ENCODE measurements at regions not wholly inside any gene's neighbourhood (a gene's known extent, or its start where the extent isn't known, plus 50 kb on each side); places are given as distances from the start of the nearest gene placed in this dataset.
A peak's percentile ranks its signal among the peaks of the same experiment; 100 is the strongest.

DNA sequence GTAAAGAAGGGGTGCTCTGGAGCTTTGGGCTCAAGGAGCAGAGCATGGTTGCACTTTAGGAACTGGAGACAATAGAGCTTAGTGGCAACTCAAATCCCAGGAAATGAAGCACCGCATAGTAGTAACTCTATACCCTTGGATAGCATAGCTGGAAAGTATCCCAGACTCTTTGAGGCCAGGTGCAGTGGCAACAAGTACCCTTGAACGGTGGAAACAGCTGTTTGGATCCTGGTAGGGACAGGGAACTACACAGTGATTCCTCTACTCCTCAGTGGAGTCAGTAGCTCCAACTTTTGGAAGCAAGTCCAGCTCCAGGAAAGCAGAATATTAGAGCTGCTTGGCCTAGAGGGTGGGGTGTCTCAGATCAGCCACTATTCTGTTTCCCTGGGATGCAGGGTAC is 129.0 kb upstream of the WSCD2 start:
- Mint-ChIP-seq H3K4me3 (no peak overlapping the region), H3K36me3 (ENCODE audit: low read depth) (no peaks in the 10 kb centered on the region), H3K27me3 (ENCODE audit: insufficient read depth) (peaks cover 75% of the 10 kb centered on the region), H3K27ac (no peak overlapping the region), H3K9me3 (no peaks in the 10 kb centered on the region), H3K4me1 (no peaks in the 10 kb centered on the region)
- H3K9me3 ChIP-seq (ENCODE audit: control insufficient read depth, low read length) = no peaks in the 10 kb centered on the region
- DNase-seq = no peak
- WGBS, 2 experiments (ENCODE audit: insufficient coverage in 1 of 2, insufficient read length in 1 of 2) = 75 to 79% methylated on average over 2 of the region's 2 CpGs
- H3K4me3 ChIP-seq (ENCODE audit: low read length) = no peak overlapping the region
- H3K27ac ChIP-seq (ENCODE audit: low read depth, low read length) = no peak overlapping the region
- H3K36me3 ChIP-seq (ENCODE audit: control insufficient read depth, insufficient read depth, low read length) = no peaks in the 10 kb centered on the region
- no peaks in the 10 kb centered on the region for H3K4me1 ChIP-seq (ENCODE audit: control insufficient read depth, insufficient read depth, low read length)
- H3K9ac ChIP-seq (ENCODE audit: extremely low read depth, low read length, poor library complexity, severe bottlenecking) = no peak overlapping the region
- peaks cover 58% of the 10 kb centered on the region for H3K27me3 ChIP-seq (ENCODE audit: control insufficient read depth, insufficient read depth, low read length, poor library complexity, severe bottlenecking)
- no peak for TF ChIP-seq CTCF (conservative IDR thresholded peaks at IDR 0.05)

- H3K27me3 Mint-ChIP-seq (ENCODE audit: insufficient read depth) = peaks cover 77% of the 10 kb centered on the region
- Histone ChIP-seq H3K9me3 (ENCODE audit: control insufficient read depth, low read length) (no peaks in the 10 kb centered on the region), H3K9ac (ENCODE audit: extremely low read depth, low read length, poor library complexity, severe bottlenecking) (no peak overlapping the region), H3K36me3 (ENCODE audit: control insufficient read depth, insufficient read depth, low read length) (no peaks in the 10 kb centered on the region), H3K4me1 (ENCODE audit: control insufficient read depth, insufficient read depth, low read length) (no peaks in the 10 kb centered on the region), H3K27me3 (ENCODE audit: control insufficient read depth, insufficient read depth, low read length, poor library complexity, severe bottlenecking) (peaks cover 76% of the 10 kb centered on the region), H3K27ac (ENCODE audit: low read depth, low read length) (no peak overlapping the region), H3K4me3 (ENCODE audit: low read length) (no peak overlapping the region)
- H3K4me3 Mint-ChIP-seq = no peak overlapping the region
- peak; percentile 68 for DNase-seq
- WGBS, 2 experiments (ENCODE audit: insufficient coverage in 1 of 2, insufficient read length in 1 of 2) = 28% methylated on average over 1 of the region's 1 CpG; no CpG with 5 or more reads in 1 of the 2 experiments
- H3K9me3 Mint-ChIP-seq = no peaks in the 10 kb centered on the region
- no peaks in the 10 kb centered on the region for H3K4me1 Mint-ChIP-seq
- no peak overlapping the region for H3K27ac Mint-ChIP-seq
- no peaks in the 10 kb centered on the region for H3K36me3 Mint-ChIP-seq (ENCODE audit: low read depth)
- TF ChIP-seq CTCF (conservative IDR thresholded peaks at IDR 0.05) = no peak
Measured at GRCh38 chr12:108004319-108004718, 124.8 kb upstream of the WSCD2 start.

- DNase-seq = no peak
- H3K9ac ChIP-seq (ENCODE audit: extremely low read depth, low read length, poor library complexity, severe bottlenecking) = no peak overlapping the region
- H3K4me3 ChIP-seq (ENCODE audit: low read length) = no peak overlapping the region
- H3K9me3 ChIP-seq (ENCODE audit: control insufficient read depth, low read length) = no peaks in the 10 kb centered on the region
- Mint-ChIP-seq H3K27me3 (ENCODE audit: insufficient read depth) (peaks cover 68% of the 10 kb centered on the region), H3K4me3 (no peak overlapping the region), H3K9me3 (no peaks in the 10 kb centered on the region), H3K27ac (no peak overlapping the region), H3K36me3 (ENCODE audit: low read depth) (no peaks in the 10 kb centered on the region), H3K4me1 (peaks cover 5% of the 10 kb centered on the region)
- no peak for TF ChIP-seq CTCF (conservative IDR thresholded peaks at IDR 0.05)
- H3K36me3 ChIP-seq (ENCODE audit: control insufficient read depth, insufficient read depth, low read length) = no peaks in the 10 kb centered on the region
- WGBS, 2 experiments (ENCODE audit: insufficient coverage in 1 of 2, insufficient read length in 1 of 2) = 96% methylated on average over 2 of the region's 2 CpGs; no CpG with 5 or more reads in 1 of the 2 experiments
- H3K27ac ChIP-seq (ENCODE audit: low read depth, low read length) = no peak overlapping the region
- peaks cover 4% of the 10 kb centered on the region for H3K4me1 ChIP-seq (ENCODE audit: control insufficient read depth, insufficient read depth, low read length)
- H3K27me3 ChIP-seq (ENCODE audit: control insufficient read depth, insufficient read depth, low read length, poor library complexity, severe bottlenecking) = peaks cover 58% of the 10 kb centered on the region
Measured at GRCh38 chr12:108008163-108008905, 120.8 kb upstream of the WSCD2 start.
